Neural progenitor cell (in vitro differentiated cells): ENCODE measurements at regions not wholly inside any gene's neighbourhood (a gene's known extent, or its start where the extent isn't known, plus 50 kb on each side); places are given as distances from the start of the nearest gene placed in this dataset.

Source experiments
- DNase-seq: peaks from one replicate; pipeline ENCODE4 v3.0.0-alpha.2; 2016; ENCODE audit warnings: low spot score
- H2AFZ ChIP-seq: fragments of 200-600 bp; sonication (generic); replicated peaks from 2 replicates; pipeline ENCODE4 v1.6.1; 2016; ENCODE audit warnings: antibody characterized with exemption
- H3F3A ChIP-seq: fragments of 200-600 bp; sonication (generic); 2 replicates; pipeline ENCODE4 v1.6.1; 2016; ENCODE audit warnings: antibody characterized with exemption, low read depth
- H3K27ac ChIP-seq: fragments of 200-600 bp; sonication (generic); 2 replicates; pipeline ENCODE4 v1.5.1; 2016; ENCODE audit warnings: mild to moderate bottlenecking
- H3K27me3 ChIP-seq: fragments of 200-600 bp; sonication (generic); 2 replicates; pipeline ENCODE4 v1.6.1; 2016; ENCODE audit warnings: mild to moderate bottlenecking, moderate library complexity
- H3K36me3 ChIP-seq: fragments of 200-600 bp; sonication (generic); 2 replicates; pipeline ENCODE4 v1.5.1; 2016
- H3K4me1 ChIP-seq: fragments of 200-600 bp; sonication (generic); 2 replicates; pipeline ENCODE4 v1.6.1; 2016; ENCODE audit warnings: mixed run types
- H3K4me2 ChIP-seq: fragments of 200-600 bp; sonication (generic); 2 replicates; pipeline ENCODE4 v1.6.1; 2016
- H3K4me3 ChIP-seq: fragments of 200-600 bp; sonication (generic); 2 replicates; pipeline ENCODE4 v1.5.1; 2016
- H3K79me2 ChIP-seq: fragments of 200-600 bp; sonication (generic); 2 replicates; pipeline ENCODE4 v1.6.1; 2016; ENCODE audit warnings: low read depth
- H3K9ac ChIP-seq: fragments of 200-600 bp; sonication (generic); 2 replicates; pipeline ENCODE4 v1.6.1; 2016
- H3K9me3 ChIP-seq: fragments of 200-600 bp; sonication (generic); 2 replicates; pipeline ENCODE4 v1.5.1; 2016; ENCODE audit warnings: low read depth
- H4K20me1 ChIP-seq: fragments of 200-600 bp; sonication (generic); 2 replicates; pipeline ENCODE4 v1.6.1; 2016; ENCODE audit warnings: low read depth
- H3K27ac Mint-ChIP-seq: 3 replicates; pipeline ENCODE4 v1.8.0; 2021; ENCODE audit warnings: mixed read lengths
- H3K27me3 Mint-ChIP-seq: 2 replicates; pipeline ENCODE4 v1.8.0; 2022; ENCODE audit warnings: low read depth, mild to moderate bottlenecking, inconsistent platforms, moderate library complexity, mixed read lengths; ENCODE audit not compliant: insufficient read depth
- H3K36me3 Mint-ChIP-seq: 3 replicates; pipeline ENCODE4 v1.8.0; 2021; ENCODE audit warnings: mixed read lengths
- H3K4me1 Mint-ChIP-seq: 3 replicates; pipeline ENCODE4 v1.8.0; 2021; ENCODE audit warnings: mixed read lengths
- H3K4me3 Mint-ChIP-seq: 3 replicates; pipeline ENCODE4 v1.8.0; 2021; ENCODE audit warnings: mild to moderate bottlenecking, moderate library complexity, mixed read lengths
- H3K9me3 Mint-ChIP-seq: 3 replicates; pipeline ENCODE4 v1.8.0; 2020; ENCODE audit warnings: mixed read lengths
- EZH2 ChIP-seq: fragments of 200-600 bp; sonication (generic); IDR thresholded peaks from 2 replicates; pipeline ENCODE4 v1.6.1; 2017; ENCODE audit warnings: antibody characterized with exemption, mild to moderate bottlenecking, moderate library complexity
- EZH2phosphoT487 ChIP-seq: fragments of 200-600 bp; sonication (generic); IDR thresholded peaks from 2 replicates; pipeline ENCODE4 v1.6.1; 2017; ENCODE audit warnings: antibody characterized with exemption
- TF ChIP-seq, protein P1 (sequence below): fragments of 200-600 bp; sonication (generic); IDR thresholded peaks from 2 replicates; pipeline ENCODE4 v1.5.1; 2017; ENCODE audit warnings: antibody characterized with exemption, mild to moderate bottlenecking

DNA sequence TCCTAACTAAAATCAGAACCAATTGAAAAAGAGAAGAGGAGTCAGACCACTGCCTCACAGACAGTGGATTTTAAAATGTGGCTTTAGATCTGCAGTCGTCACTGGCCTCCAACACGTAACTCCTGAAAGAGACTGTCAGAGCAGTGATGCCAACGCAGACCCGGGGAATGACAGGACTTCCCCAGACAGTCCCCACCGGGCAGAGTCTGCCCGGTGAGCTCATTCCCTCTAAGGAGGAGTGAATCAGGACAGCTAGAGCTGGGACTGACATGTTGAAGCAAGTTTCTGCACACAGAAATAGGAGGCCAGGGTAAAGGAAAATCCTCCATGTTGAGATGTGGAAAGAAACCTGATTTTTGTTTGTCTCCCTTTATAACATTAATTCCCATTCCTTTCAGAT, 105.0 kb downstream of the TES start:
- H3K9me3 Mint-ChIP-seq = no peaks in the 10 kb centered on the region
- Histone ChIP-seq H3K36me3 (no peaks in the 10 kb centered on the region), H3F3A (peaks cover 11% of the 10 kb centered on the region), H3K9me3 (no peaks in the 10 kb centered on the region), H3K27me3 (no peaks in the 10 kb centered on the region), H3K4me3 (no peak overlapping the region), H3K9ac (no peak overlapping the region), H3K4me2 (peak overlapping the region; percentile 24), H3K4me1 (peaks cover 24% of the 10 kb centered on the region), H3K79me2 (no peaks in the 10 kb centered on the region), H3K27ac (no peak overlapping the region), H4K20me1 (no peaks in the 10 kb centered on the region), H2AFZ (peak overlapping the region; percentile 64)
- DNase-seq = peak; percentile 4
- H3K36me3 Mint-ChIP-seq = no peaks in the 10 kb centered on the region
- TF ChIP-seq EZH2phosphoT487 (no peak), EZH2 (no peak)
- TF ChIP-seq, protein P1, sequence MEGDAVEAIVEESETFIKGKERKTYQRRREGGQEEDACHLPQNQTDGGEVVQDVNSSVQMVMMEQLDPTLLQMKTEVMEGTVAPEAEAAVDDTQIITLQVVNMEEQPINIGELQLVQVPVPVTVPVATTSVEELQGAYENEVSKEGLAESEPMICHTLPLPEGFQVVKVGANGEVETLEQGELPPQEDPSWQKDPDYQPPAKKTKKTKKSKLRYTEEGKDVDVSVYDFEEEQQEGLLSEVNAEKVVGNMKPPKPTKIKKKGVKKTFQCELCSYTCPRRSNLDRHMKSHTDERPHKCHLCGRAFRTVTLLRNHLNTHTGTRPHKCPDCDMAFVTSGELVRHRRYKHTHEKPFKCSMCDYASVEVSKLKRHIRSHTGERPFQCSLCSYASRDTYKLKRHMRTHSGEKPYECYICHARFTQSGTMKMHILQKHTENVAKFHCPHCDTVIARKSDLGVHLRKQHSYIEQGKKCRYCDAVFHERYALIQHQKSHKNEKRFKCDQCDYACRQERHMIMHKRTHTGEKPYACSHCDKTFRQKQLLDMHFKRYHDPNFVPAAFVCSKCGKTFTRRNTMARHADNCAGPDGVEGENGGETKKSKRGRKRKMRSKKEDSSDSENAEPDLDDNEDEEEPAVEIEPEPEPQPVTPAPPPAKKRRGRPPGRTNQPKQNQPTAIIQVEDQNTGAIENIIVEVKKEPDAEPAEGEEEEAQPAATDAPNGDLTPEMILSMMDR = no peak
- no peak overlapping the region for H3K4me3 Mint-ChIP-seq
- no peak overlapping the region for H3K27ac Mint-ChIP-seq
- H3K4me1 Mint-ChIP-seq = peaks cover 25% of the 10 kb centered on the region
- no peaks in the 10 kb centered on the region for H3K27me3 Mint-ChIP-seq

DNA sequence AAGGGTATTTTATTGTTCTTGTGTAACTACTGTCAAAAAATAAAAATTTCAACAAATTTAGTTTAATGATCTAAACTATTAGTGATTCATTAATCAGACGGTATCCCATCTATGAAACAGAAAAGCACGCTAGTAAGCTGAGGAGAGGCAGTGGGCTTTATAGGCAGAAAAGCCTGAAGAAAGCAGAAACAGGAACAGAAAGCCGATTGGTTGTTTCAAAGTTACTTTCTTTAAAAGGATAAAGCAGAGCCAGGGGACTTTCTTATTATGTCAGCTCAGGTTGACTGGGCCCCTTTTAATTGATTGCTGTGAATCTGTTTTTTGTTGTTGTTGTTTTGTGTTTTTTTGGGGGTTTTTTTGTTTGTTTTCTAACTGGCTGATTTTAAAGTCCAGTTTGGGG, 105.5 kb downstream of the TES start:
- peaks cover 24% of the 10 kb centered on the region for H3K4me1 ChIP-seq
- H3K4me2 ChIP-seq = peak overlapping the region; percentile 24
- peaks cover 25% of the 10 kb centered on the region for H3K4me1 Mint-ChIP-seq
- H3K79me2 ChIP-seq = no peaks in the 10 kb centered on the region
- H3K4me3 ChIP-seq = no peak overlapping the region
- DNase-seq = no peak
- no peaks in the 10 kb centered on the region for H3K27me3 ChIP-seq
- TF ChIP-seq EZH2phosphoT487 (no peak), EZH2 (no peak)
- TF ChIP-seq, protein P1 = no peak
- H3F3A ChIP-seq = peaks cover 11% of the 10 kb centered on the region
- no peak overlapping the region for H3K27ac Mint-ChIP-seq
- no peaks in the 10 kb centered on the region for H3K27me3 Mint-ChIP-seq
- H3K4me3 Mint-ChIP-seq = no peak overlapping the region
- no peaks in the 10 kb centered on the region for H4K20me1 ChIP-seq
- H3K9me3 Mint-ChIP-seq = no peaks in the 10 kb centered on the region
- no peaks in the 10 kb centered on the region for H3K36me3 ChIP-seq
- no peak overlapping the region for H3K27ac ChIP-seq
- H3K9me3 ChIP-seq = no peaks in the 10 kb centered on the region
- H2AFZ ChIP-seq = peak overlapping the region; percentile 64
- no peak overlapping the region for H3K9ac ChIP-seq
- no peaks in the 10 kb centered on the region for H3K36me3 Mint-ChIP-seq

DNA sequence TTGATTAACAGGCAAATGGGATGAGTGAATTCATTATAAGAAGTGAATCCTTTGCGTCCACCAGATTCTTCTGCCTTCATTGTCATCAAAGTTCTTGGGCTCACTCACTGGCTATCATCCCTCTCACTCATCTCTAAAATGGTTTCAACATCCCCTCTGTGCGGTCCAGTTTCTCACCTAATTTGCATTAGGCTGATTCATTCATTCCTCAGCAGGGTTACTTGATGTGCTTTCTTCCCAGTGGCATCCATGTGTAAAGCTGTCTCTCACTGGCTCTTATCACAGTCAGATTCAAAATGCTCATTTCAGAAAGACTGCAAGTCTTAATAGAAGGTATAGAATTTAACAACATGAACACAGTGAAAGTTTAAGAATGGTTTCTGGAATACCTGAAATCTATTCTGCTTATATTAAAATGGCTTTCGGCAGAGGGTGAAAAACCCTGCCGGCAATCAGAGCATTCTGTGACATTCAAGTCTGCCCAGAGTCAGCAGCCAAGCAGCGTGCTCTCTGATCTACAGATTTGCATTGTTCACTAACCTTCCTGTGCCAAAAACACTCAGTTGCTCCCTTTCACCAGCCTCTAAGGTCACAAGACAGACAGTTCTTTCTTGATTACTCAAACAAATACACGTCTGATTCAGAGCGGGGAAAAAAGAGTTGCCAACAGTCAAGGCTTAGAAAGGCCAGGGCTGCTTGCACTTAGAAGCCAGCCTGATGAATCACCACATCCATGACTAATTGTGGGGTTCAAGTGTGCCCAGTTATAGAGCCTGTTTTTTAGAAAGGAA, 106.7 kb downstream of the TES start:
- no peak overlapping the region for H3K27ac ChIP-seq
- H3K4me3 ChIP-seq = no peak overlapping the region
- TF ChIP-seq EZH2phosphoT487 (no peak), EZH2 (no peak)
- TF ChIP-seq, protein P1 = no peak
- no peak overlapping the region for H3K9ac ChIP-seq
- peaks cover 24% of the 10 kb centered on the region for H3K4me1 ChIP-seq
- Mint-ChIP-seq H3K27me3 (no peaks in the 10 kb centered on the region), H3K4me3 (peak overlapping the region; percentile 67), H3K36me3 (no peaks in the 10 kb centered on the region), H3K9me3 (no peaks in the 10 kb centered on the region), H3K27ac (peak overlapping the region; percentile 97), H3K4me1 (peaks cover 25% of the 10 kb centered on the region)
- peaks cover 11% of the 10 kb centered on the region for H3F3A ChIP-seq
- DNase-seq = peak; percentile 54
- no peaks in the 10 kb centered on the region for H3K27me3 ChIP-seq
- peak overlapping the region; percentile 1 for H3K4me2 ChIP-seq
- H2AFZ ChIP-seq = no peak overlapping the region
- H3K36me3 ChIP-seq = no peaks in the 10 kb centered on the region
- H3K79me2 ChIP-seq = no peaks in the 10 kb centered on the region
- no peaks in the 10 kb centered on the region for H3K9me3 ChIP-seq
- no peaks in the 10 kb centered on the region for H4K20me1 ChIP-seq
